ENCODE measurements at regions not wholly inside any gene's neighbourhood (a gene's known extent, or its start where the extent isn't known, plus 50 kb on each side); places are given as distances from the start of the nearest gene placed in this dataset.

GRCh38 chr18:46314011-46314410, 209.8 kb downstream of the HAUS1 start:
- intact Hi-C loops (cut with DNase I) = no loop called here
- no peaks in the 10 kb centered on the region for H3K9me3 ChIP-seq
- DNase-seq (ENCODE audit: extremely low spot score in 2 of 2) = no peak
- no peak overlapping the region for H3K27ac ChIP-seq
- H3K4me3 ChIP-seq = no peak overlapping the region
- no peak for TF ChIP-seq POLR2AphosphoS5 (IDR thresholded peaks at IDR 0.05; ENCODE audit: insufficient read depth in 1 of 2, low read depth in 1 of 2)
- TF ChIP-seq, protein P1, sequence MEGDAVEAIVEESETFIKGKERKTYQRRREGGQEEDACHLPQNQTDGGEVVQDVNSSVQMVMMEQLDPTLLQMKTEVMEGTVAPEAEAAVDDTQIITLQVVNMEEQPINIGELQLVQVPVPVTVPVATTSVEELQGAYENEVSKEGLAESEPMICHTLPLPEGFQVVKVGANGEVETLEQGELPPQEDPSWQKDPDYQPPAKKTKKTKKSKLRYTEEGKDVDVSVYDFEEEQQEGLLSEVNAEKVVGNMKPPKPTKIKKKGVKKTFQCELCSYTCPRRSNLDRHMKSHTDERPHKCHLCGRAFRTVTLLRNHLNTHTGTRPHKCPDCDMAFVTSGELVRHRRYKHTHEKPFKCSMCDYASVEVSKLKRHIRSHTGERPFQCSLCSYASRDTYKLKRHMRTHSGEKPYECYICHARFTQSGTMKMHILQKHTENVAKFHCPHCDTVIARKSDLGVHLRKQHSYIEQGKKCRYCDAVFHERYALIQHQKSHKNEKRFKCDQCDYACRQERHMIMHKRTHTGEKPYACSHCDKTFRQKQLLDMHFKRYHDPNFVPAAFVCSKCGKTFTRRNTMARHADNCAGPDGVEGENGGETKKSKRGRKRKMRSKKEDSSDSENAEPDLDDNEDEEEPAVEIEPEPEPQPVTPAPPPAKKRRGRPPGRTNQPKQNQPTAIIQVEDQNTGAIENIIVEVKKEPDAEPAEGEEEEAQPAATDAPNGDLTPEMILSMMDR (IDR thresholded peaks at IDR 0.05) = no peak
- no peak for TF ChIP-seq POLR2A (IDR thresholded peaks at IDR 0.05)
- H3K4me1 ChIP-seq = no peaks in the 10 kb centered on the region
- no peaks in the 10 kb centered on the region for H3K36me3 ChIP-seq
- no peaks in the 10 kb centered on the region for H3K27me3 ChIP-seq

- no peaks in the 10 kb centered on the region for H3K36me3 ChIP-seq
- H3K4me3 ChIP-seq = no peak overlapping the region
- no peak for DNase-seq (ENCODE audit: extremely low spot score in 2 of 2)
- H3K27me3 ChIP-seq = no peaks in the 10 kb centered on the region
- no peak overlapping the region for H3K27ac ChIP-seq
- TF ChIP-seq POLR2A (IDR thresholded peaks at IDR 0.05) (no peak), POLR2AphosphoS5 (IDR thresholded peaks at IDR 0.05; ENCODE audit: insufficient read depth in 1 of 2, low read depth in 1 of 2) (no peak)
- TF ChIP-seq, protein P1 (IDR thresholded peaks at IDR 0.05) = no peak
- H3K4me1 ChIP-seq = no peaks in the 10 kb centered on the region
- H3K9me3 ChIP-seq = no peaks in the 10 kb centered on the region
- intact Hi-C loops (cut with DNase I) = no loop called here
Measured at GRCh38 chr18:46315161-46315560, 211.0 kb downstream of the HAUS1 start.

- DNase-seq (ENCODE audit: extremely low spot score in 2 of 2) = no peak
- Histone ChIP-seq H3K27ac (no peak overlapping the region), H3K4me1 (no peaks in the 10 kb centered on the region), H3K4me3 (no peak overlapping the region), H3K9me3 (no peaks in the 10 kb centered on the region), H3K27me3 (no peaks in the 10 kb centered on the region), H3K36me3 (no peaks in the 10 kb centered on the region)
- TF ChIP-seq POLR2A (IDR thresholded peaks at IDR 0.05) (no peak), POLR2AphosphoS5 (IDR thresholded peaks at IDR 0.05; ENCODE audit: insufficient read depth in 1 of 2, low read depth in 1 of 2) (no peak)
- TF ChIP-seq, protein P1 (IDR thresholded peaks at IDR 0.05) = no peak
- intact Hi-C loops (cut with DNase I) = no loop called here
Measured at GRCh38 chr18:46318356-46318755, 214.2 kb downstream of the HAUS1 start.

- Histone ChIP-seq H3K36me3 (no peaks in the 10 kb centered on the region), H3K4me1 (no peaks in the 10 kb centered on the region), H3K9me3 (no peaks in the 10 kb centered on the region), H3K27ac (no peak overlapping the region), H3K4me3 (no peak overlapping the region), H3K27me3 (no peaks in the 10 kb centered on the region)
- intact Hi-C loops (cut with DNase I) = no loop called here
- TF ChIP-seq POLR2AphosphoS5 (IDR thresholded peaks at IDR 0.05; ENCODE audit: insufficient read depth in 1 of 2, low read depth in 1 of 2) = no peak
- TF ChIP-seq POLR2A (IDR thresholded peaks at IDR 0.05) = no peak
- TF ChIP-seq, protein P1 (IDR thresholded peaks at IDR 0.05) = no peak
- no peak for DNase-seq (ENCODE audit: extremely low spot score in 2 of 2)
Measured at GRCh38 chr18:46319783-46320182, 215.6 kb downstream of the HAUS1 start.

DNA sequence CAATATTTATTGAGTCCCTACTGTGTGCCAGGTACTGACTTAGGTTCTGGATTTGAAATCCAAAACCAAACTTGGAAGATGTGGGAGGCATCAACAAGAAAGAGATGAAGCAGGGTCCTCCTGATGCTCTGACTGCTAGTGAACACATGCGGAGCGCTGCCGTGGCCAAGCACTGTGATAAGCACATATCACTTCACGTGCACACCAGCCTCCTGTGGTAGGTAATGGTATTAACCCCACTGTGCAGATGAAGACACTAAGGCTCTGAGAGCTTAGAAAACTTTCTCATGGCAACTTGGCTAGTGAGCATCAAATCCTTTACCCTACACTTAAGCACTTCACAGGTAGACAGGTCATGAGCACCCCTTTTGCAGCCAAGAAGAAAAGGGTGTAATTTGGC, 216.1 kb downstream of the HAUS1 start:
- intact Hi-C loops (cut with DNase I) = no loop called here
- Histone ChIP-seq H3K27ac (no peak overlapping the region), H3K4me1 (no peaks in the 10 kb centered on the region), H3K27me3 (no peaks in the 10 kb centered on the region), H3K9me3 (no peaks in the 10 kb centered on the region), H3K36me3 (no peaks in the 10 kb centered on the region), H3K4me3 (no peak overlapping the region)
- no peak for DNase-seq (ENCODE audit: extremely low spot score in 2 of 2)
- TF ChIP-seq, protein P1 (IDR thresholded peaks at IDR 0.05) = no peak
- TF ChIP-seq POLR2A (IDR thresholded peaks at IDR 0.05) (no peak), POLR2AphosphoS5 (IDR thresholded peaks at IDR 0.05; ENCODE audit: insufficient read depth in 1 of 2, low read depth in 1 of 2) (no peak)

All from vagina (tissue), 2 donors.